Lung (tissue), 11 donors: ENCODE measurements at regions not wholly inside any gene's neighbourhood (a gene's known extent, or its start where the extent isn't known, plus 50 kb on each side); places are given as distances from the start of the nearest gene placed in this dataset.

ENCODE experiments used
- ATAC-seq: fragments of 200-7000 bp; cut with Tn5 transposase; one replicate; pipeline ENCODE4 v1.9.1; 2020; ENCODE audit warnings: moderate number of reproducible peaks; ENCODE audit not compliant: insufficient read depth, low FRiP score
- DNase-seq, 3 donors: peaks; one replicate each; pipeline ENCODE4 v3.0.0-alpha.2; 2013 to 2017
- H3K27ac ChIP-seq, 2 donors: one replicate each; pipeline ENCODE4 v1.5.1; 2013; ENCODE audit warnings: mild to moderate bottlenecking in 2 of 2, moderate library complexity in 2 of 2, control low read depth in 1 of 2, inconsistent platforms in 1 of 2, low read depth in 1 of 2, low read length in 1 of 2
- H3K27me3 ChIP-seq, 3 donors: one replicate each; pipeline ENCODE4 v1.5.1; 2013; ENCODE audit warnings: low read length in 2 of 3; ENCODE audit not compliant: control insufficient read depth in 3 of 3, insufficient read depth in 3 of 3
- H3K36me3 ChIP-seq, 4 donors: one replicate each; pipeline ENCODE4 v1.5.1; 2013; ENCODE audit warnings: low read length in 4 of 4, mild to moderate bottlenecking in 1 of 4, moderate library complexity in 1 of 4; ENCODE audit not compliant: control insufficient read depth in 4 of 4, insufficient read depth in 4 of 4
- H3K4me1 ChIP-seq, 5 donors: one replicate each; pipeline ENCODE4 v1.5.1; 2013; ENCODE audit warnings: low read length in 5 of 5, mild to moderate bottlenecking in 2 of 5, moderate library complexity in 1 of 5; ENCODE audit not compliant: control insufficient read depth in 5 of 5, insufficient read depth in 5 of 5
- H3K4me3 ChIP-seq: one replicate; pipeline ENCODE4 v1.5.1; 2013; ENCODE audit warnings: mild to moderate bottlenecking, control low read depth, moderate library complexity
- H3K9ac ChIP-seq, 2 donors: one replicate each; pipeline ENCODE4 v1.5.1; 2013; ENCODE audit warnings: low read length in 2 of 2, control low read depth in 1 of 2; ENCODE audit not compliant: insufficient read depth in 1 of 2
- H3K9me3 ChIP-seq, 4 donors: one replicate each; pipeline ENCODE4 v1.5.1; 2013; ENCODE audit warnings: low read length in 3 of 4, mild to moderate bottlenecking in 1 of 4, moderate library complexity in 1 of 4; ENCODE audit not compliant: control insufficient read depth in 4 of 4, insufficient read depth in 3 of 4
- CTCF ChIP-seq: IDR thresholded peaks from 2 replicates; pipeline ENCODE4 v1.5.1; 2012; ENCODE audit warnings: mild to moderate bottlenecking; ENCODE audit errors: control extremely low read depth, extremely low read depth
- WGBS, 2 donors: extraction: QIAGEN DNeasy Blood & Tissue Kit; methylation state at CpG; one replicate each; pipeline ENCODE4 v1.1.7; 2013; 5-methylcytosine and 5-hydroxymethylcytosine counted together
- donor health status: control.
- donor health status: control.
- donor health status: Bipolar disorder and iron deficiency.
- donor health status: healthy.
- donor health status: DM: yes; HTN: yes; CAD: no.

GRCh38 chr4:32189788-32190187 lies 1469.6 kb downstream of the PCDH7 start:
- no peaks in the 10 kb centered on the region for H3K27me3 ChIP-seq
- H3K9ac ChIP-seq = no peak overlapping the region
- no peaks in the 10 kb centered on the region for H3K36me3 ChIP-seq
- H3K27ac ChIP-seq = no peak overlapping the region
- 84 to 90% methylated on average over 5 of the region's 5 CpGs for WGBS, 2 donors
- DNase-seq (no peak), ATAC-seq (no peak)
- H3K4me3 ChIP-seq = no peak overlapping the region
- H3K4me1 ChIP-seq = peaks cover 0 to 3% (median 0%) of the 10 kb centered on the region in 5 donors
- no peak for TF ChIP-seq CTCF
- peaks cover 0 to 8% (median 0%) of the 10 kb centered on the region in 4 donors for H3K9me3 ChIP-seq

- no peak for ATAC-seq
- Histone ChIP-seq H3K4me1 (peaks cover 0 to 3% (median 0%) of the 10 kb centered on the region in 5 donors), H3K27ac (no peak overlapping the region), H3K9me3 (peaks cover 0 to 8% (median 0%) of the 10 kb centered on the region in 4 donors), H3K36me3 (no peaks in the 10 kb centered on the region), H3K4me3 (no peak overlapping the region), H3K27me3 (no peaks in the 10 kb centered on the region), H3K9ac (no peak overlapping the region)
- no peak for TF ChIP-seq CTCF
- DNase-seq = peak; percentile 36 to 90 (median 89)
- WGBS, 2 donors = 62 to 68% methylated on average over 4 of the region's 4 CpGs
These were observed 1471.8 kb downstream of the PCDH7 start for GRCh38 chr4:32191961-32192360.

- ATAC-seq = no peak
- no peaks in the 10 kb centered on the region for H3K27me3 ChIP-seq
- H3K9ac ChIP-seq = no peak overlapping the region
- no peak for TF ChIP-seq CTCF
- no peak for DNase-seq
- no peak overlapping the region for H3K4me3 ChIP-seq
- H3K36me3 ChIP-seq = no peaks in the 10 kb centered on the region
- peaks cover 0 to 8% (median 0%) of the 10 kb centered on the region in 4 donors for H3K9me3 ChIP-seq
- H3K4me1 ChIP-seq = peaks cover 0 to 3% (median 0%) of the 10 kb centered on the region in 5 donors
- H3K27ac ChIP-seq = no peak overlapping the region
These were observed 1472.2 kb downstream of the PCDH7 start for GRCh38 chr4:32192363-32192762.

GRCh38 chr4:32192991-32193390 lies 1472.8 kb downstream of the PCDH7 start:
- no peak for TF ChIP-seq CTCF
- Histone ChIP-seq H3K27me3 (no peaks in the 10 kb centered on the region), H3K9ac (no peak overlapping the region), H3K27ac (no peak overlapping the region), H3K9me3 (peaks cover 0 to 8% (median 0%) of the 10 kb centered on the region in 4 donors), H3K4me1 (peaks cover 0 to 3% (median 0%) of the 10 kb centered on the region in 5 donors), H3K36me3 (no peaks in the 10 kb centered on the region), H3K4me3 (no peak overlapping the region)
- 89% methylated on average over 4 of the region's 4 CpGs for WGBS, 2 donors
- ATAC-seq = no peak
- DNase-seq = no peak
